NCI-H2227 treated with DMSO at 0.1 percent for 48 hours (cell line): ENCODE measurements at regions not wholly inside any gene's neighbourhood (a gene's known extent, or its start where the extent isn't known, plus 50 kb on each side); places are given as distances from the start of the nearest gene placed in this dataset.

ENCODE experiments used
- DNase-seq: peaks from one replicate; lab custom pipeline; 2025; lab: John Stamatoyannopoulos, UW

DNA sequence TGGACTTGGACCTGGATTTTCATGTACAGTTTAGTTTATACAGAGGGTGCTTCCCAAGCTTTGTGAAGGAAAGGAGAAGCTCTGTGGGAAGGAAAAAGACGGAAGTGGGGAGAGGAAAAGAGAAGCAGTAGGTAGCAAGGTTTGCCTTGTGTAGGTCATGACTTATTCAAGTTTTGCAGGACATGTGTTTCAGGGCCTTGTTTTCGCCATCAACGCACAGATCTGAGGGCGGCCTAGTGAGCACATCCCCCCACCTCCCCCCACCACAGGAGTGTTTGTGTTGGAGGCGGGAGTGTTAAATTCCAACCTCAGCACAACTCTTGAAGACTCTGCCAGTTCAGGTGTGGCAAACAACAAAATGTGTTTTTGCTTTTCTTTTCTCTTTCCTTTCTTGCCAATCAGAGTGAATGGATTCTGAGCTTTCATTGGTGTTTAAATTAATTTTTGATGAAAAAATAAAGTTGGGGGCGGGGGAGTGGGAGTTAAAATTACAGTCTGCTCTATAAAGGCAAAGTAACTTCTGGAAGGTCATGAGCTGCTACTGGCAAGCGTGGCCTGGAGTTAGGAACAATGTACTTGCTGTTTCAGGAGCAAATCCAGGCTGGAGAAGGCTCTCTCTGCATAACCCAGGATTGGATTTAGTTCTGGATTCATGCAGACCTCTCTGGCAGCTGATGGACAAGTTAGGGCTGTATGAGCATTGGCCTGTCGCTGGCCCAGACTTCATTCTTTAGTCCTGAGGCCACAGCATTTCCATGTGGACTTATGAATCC, 338.5 kb downstream of the CD83 start:
- no peak for DNase-seq

- no peak for DNase-seq
Observed at GRCh38 chr6:14456941-14457340, 339.4 kb downstream of the CD83 start.

- no peak for DNase-seq
Observed at GRCh38 chr6:14458669-14459266, 341.2 kb downstream of the CD83 start.

DNA sequence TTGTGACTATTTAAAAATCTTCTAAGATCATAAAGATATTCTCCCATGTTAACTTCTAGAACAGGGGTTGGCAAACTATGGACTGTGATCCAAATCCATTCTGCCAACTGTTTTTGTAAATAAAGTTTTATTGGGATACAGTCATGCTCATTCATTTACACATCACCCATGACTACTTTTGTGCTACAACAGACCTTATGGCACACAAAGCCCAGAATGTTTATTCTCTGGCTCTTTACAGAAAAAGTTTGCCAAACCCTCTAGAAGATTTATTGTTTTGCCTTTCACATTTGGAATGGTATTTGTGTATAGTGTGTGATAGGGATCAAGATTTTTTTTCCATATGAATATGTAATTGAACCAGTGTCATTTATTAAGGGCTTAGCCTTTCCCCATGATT, 341.7 kb downstream of the CD83 start:
- no peak for DNase-seq

DNA sequence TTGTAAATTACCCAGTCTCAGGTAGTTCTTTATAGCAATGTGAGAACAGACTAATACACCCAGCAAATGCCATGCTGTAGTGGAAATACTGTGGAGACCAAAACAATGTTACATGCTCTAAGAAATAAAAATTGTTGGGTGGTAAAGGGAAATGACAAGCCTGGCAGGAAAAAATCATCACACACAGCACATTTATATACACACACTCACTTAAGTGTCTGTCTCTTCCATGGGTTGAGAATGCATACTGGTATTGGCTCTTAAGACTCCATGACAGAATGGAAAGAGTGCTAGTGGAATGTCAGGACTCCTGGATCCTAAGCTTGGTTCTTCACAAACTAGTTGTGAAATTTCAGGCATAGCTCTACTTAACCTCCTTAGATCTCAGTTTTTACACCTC, 343.0 kb downstream of the CD83 start:
- no peak for DNase-seq

DNA sequence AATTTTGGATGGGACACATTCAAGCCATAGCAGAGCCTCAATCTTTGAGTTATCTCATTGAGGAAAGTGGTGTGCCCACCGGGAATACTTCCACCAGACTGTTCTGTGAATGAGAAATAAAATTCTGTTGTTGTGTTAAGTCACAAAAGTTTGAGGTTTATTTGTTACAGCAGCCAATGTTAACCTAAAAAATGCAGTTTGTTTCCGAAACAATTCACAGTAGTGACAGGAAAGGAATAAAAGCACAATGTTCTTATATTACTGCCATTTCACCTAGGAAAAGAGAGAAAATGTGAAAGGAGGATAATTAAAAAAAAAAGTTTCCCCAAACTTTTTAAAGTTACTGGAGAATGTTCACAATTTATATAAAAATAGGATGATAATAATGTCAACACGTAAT, 344.6 kb downstream of the CD83 start:
- DNase-seq, result no peak

DNA sequence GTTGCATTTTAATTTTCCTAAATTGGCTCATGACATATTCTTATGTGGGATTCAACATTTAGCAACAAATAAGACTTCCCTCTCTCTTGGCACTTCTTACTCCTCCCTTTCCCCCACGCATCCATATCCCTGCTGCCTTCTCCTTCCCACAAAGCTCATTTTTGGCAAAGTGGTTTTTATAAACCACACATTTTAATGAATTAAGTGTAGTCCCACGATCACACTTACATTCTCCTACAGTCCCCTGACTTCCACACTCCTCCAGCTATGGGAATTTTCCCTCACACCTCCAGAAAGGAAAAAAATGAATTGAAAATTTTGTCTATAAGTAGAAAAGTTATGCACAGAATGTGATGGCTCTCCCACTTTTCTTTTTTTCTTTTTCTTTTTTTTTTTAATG, 345.0 kb downstream of the CD83 start:
- no peak for DNase-seq

- DNase-seq, result no peak
Observed at GRCh38 chr6:14463110-14463509, 345.5 kb downstream of the CD83 start.

- DNase-seq, result no peak
Observed at GRCh38 chr6:14464055-14464454, 346.5 kb downstream of the CD83 start.

- DNase-seq, result no peak
Observed at GRCh38 chr6:14464716-14465115, 347.1 kb downstream of the CD83 start.

DNA sequence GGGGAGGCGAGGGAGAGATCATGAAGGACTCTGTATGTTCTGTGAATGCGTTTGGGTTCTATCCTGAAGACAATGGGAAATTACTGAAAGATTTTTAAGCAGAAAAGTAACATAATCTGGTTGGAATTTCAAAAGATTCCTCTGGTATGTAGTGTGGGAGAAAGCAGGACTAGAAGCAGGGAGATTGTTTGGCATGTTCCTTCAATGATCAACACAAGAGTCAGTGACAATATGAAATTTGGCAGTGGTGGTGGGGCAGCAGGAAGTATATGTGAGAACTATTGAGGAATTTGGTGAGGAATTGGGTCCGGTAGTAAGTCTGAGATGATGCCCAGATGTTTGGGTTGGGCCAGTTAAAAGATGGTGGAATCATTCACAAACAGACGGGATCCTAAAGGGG, 348.7 kb downstream of the CD83 start:
- no peak for DNase-seq

- DNase-seq, result no peak
Observed at GRCh38 chr6:14467591-14467990, 350.0 kb downstream of the CD83 start.

DNA sequence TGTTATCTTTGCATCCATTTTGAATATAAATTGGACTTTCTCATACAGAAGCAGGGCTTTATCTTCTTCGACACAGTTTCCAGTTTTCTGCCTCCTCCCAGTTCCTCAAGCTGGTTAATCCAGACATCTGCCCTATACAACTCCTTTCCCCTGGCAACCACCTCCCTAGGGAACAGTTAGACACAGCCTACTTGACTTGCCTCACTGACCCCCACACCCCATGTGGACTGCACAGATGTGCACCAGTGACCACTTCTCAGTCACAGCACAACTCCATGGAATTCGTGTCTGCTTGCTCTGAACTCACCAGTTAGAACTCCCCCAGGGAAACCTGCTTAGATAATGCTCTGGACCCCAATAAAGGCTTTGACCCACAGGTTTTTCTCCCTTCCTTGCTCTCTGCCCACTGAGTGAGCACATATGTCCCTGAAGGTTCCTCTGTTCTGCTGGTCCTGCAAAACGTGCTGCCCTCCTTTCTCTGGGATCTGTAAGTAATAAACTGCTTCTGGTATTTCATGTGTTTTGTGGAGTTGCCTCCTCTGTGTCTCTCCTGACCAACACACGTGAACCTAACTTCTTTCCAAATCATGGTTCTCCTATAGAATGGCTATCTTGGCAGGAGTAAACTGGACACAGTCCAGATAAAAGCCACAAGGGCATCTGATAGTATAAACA, 351.2 kb downstream of the CD83 start:
- DNase-seq, result no peak

- no peak for DNase-seq
Observed at GRCh38 chr6:14470101-14470500, 352.5 kb downstream of the CD83 start.

GRCh38 chr6:14470671-14471070, 353.1 kb downstream of the CD83 start:
- DNase-seq, result no peak

DNA sequence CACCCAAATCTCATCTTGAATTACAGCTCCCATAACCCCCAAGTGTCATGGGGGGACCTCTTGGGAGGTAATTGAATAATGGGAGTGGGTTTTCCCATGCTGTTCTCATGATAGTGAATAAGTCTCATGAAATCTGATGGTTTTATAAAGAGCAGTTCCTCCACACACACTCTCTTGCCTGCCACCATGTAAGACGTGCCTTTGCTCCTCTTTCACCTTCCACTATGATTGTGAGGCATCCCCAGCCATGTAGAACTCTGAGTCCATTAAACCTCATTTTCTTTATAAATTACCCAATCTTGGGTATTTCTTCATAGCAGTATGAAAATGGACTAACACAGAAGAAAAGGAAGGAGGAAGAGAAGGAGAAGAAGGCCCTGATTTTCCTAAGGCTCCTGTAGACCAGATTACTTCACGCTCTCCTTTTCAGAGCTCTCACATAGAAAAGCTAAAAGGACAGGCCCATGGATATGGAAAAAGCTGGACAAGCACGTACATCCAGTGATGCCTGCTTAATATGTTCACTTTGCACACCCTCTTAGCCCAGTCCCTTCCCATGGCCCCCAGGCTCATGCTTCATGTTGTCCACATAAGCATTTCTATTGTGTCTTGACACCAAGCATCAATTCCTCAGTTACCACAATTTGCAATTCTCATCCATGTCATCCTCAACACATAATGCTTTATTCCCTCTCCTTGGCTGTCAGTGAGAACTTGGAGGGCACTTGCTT, 354.8 kb downstream of the CD83 start:
- no peak for DNase-seq

- DNase-seq, result no peak
Observed at GRCh38 chr6:14472986-14473337, 355.4 kb downstream of the CD83 start.

GRCh38 chr6:14474816-14475215, 357.2 kb downstream of the CD83 start:
- no peak for DNase-seq

DNA sequence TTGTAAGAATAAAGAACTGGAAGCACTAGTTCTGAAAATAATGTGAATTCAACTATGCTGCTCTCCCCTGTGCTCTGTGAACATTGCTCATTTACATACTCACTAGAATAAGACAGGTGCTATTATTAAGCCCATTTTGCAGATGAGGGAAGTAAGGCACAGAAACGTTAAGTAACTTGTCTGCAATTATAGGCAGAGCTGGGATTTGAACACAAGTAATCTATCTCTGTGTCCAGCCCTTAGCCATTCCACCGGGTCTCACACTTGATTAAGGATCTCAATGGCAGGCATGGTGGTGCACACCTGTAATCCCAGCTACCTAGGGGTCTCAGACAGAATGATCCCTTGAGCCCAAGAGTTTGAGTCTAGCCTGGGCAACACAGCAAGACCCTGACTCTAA, 357.7 kb downstream of the CD83 start:
- no peak for DNase-seq

DNA sequence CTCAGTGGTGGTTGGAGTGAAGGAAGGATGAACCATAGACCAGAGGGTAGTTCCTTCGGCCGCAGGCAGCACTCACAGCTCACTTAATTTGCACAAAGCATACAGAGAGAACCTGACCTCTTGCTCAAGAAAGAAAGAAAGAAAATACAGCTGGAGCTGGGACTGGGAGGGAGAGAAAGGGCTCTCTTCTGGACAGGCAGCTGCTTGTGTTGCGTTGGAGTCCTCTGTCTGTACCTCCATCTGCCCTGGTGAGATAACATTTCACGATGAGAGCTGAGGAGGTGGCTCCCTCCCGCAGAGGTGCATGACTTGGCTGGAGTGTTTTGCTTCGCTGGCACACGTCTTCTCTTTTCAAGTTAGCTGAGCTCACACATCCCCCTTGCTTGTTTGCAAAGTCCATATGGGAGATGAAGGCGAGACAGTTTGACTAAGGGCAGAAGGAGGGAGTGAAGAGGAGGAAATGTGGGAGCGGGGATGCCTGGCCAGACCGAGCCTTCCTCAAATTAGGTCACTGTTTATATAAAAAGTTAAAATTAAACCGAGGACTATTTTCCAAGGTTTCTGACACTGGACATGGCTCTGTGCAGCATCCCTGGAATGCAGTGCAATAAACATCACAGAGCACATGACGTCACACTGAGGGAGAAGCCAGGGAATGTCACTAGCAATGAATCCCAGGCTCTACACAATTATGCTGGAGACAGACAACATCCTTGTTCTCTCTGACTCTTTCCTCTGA, 359.4 kb downstream of the CD83 start:
- no peak for DNase-seq

DNA sequence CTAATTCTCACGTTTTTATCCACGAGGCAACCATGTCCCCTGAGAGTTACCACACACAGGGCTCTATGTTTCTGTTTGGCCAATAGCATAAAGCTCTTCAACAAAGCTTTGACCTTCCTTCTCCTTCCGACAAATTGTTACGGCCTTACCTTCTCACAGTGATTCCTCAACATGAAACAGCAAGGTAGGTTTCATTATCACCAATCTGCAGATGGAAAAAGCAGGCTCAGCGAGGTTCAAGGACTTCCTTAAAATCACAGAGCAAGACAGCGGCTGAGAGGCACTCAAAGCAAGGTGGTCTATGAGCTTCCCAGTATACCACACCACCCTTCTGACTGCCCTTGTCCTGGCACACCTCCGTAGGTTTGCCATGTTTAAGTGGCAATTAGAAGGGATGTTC, 360.0 kb downstream of the CD83 start:
- no peak for DNase-seq
